ENCODE measurements at regions not wholly inside any gene's neighbourhood (a gene's known extent, or its start where the extent isn't known, plus 50 kb on each side); places are given as distances from the start of the nearest gene placed in this dataset.

GRCh38 chr10:55449981-55450380 lies 649.0 kb upstream of the PCDH15 start:
- TF ChIP-seq, protein P1, sequence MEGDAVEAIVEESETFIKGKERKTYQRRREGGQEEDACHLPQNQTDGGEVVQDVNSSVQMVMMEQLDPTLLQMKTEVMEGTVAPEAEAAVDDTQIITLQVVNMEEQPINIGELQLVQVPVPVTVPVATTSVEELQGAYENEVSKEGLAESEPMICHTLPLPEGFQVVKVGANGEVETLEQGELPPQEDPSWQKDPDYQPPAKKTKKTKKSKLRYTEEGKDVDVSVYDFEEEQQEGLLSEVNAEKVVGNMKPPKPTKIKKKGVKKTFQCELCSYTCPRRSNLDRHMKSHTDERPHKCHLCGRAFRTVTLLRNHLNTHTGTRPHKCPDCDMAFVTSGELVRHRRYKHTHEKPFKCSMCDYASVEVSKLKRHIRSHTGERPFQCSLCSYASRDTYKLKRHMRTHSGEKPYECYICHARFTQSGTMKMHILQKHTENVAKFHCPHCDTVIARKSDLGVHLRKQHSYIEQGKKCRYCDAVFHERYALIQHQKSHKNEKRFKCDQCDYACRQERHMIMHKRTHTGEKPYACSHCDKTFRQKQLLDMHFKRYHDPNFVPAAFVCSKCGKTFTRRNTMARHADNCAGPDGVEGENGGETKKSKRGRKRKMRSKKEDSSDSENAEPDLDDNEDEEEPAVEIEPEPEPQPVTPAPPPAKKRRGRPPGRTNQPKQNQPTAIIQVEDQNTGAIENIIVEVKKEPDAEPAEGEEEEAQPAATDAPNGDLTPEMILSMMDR (conservative IDR thresholded peaks at IDR 0.05) = no peak
- no peak for TF ChIP-seq EZH2 (IDR thresholded peaks at IDR 0.05; ENCODE audit: low read depth)
